HG03280 (cell line): ENCODE measurements at regions not wholly inside any gene's neighbourhood (a gene's known extent, or its start where the extent isn't known, plus 50 kb on each side); places are given as distances from the start of the nearest gene placed in this dataset.
A peak's percentile ranks its signal among the peaks of the same experiment; 100 is the strongest.
"Not testable (repeated sequence)": the region's sequence is repeated elsewhere in the genome, so short reads cannot be mapped to it uniquely, and the experiment has no call there.

Experiments
- ATAC-seq: cut with Tn5 transposase; IDR thresholded peaks from one replicate; pipeline ENCODE4 v1.9.1; 2021; ENCODE audit warnings: mild to moderate bottlenecking, moderate library complexity; ENCODE audit not compliant: unreplicated experiment

DNA sequence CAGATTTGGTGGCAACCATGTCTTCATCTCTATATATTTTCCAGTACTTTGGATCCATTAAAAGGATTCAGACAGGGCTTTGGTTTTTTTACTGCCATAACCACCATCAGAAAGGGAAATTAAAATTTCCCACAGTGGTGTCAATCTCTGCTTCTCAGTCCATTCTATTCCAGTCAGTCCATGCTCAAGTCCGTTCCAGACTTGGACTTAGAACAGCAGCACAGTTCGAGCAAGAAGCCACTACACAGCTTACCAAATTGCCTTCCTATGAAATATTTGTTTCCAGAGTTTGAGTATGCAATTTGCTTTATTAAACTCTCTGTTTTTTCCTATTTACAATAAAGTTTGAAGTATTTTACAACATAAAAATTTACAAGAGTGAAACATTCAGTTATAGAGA is 306.5 kb upstream of the GULP1 start:
- ATAC-seq, result no peak

DNA sequence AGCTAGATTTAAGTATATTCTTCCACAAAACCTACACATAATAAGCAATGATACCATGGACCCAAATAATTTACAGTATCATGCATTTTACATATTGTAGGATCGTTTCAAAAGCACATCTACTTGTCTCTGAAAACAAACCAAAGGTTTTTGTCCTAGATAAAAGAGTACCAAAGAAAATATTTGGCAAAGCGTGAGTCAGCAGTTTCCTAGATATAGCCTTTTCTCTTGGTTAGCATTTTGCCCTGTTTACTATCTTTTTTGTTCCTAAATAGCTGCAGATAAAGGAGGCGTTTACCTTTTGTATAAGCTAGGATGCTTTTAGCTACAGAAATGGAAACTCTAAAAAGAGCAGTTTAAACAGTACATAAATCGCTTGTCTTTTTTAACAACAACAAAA is 305.8 kb upstream of the GULP1 start:
- no peak for ATAC-seq

DNA sequence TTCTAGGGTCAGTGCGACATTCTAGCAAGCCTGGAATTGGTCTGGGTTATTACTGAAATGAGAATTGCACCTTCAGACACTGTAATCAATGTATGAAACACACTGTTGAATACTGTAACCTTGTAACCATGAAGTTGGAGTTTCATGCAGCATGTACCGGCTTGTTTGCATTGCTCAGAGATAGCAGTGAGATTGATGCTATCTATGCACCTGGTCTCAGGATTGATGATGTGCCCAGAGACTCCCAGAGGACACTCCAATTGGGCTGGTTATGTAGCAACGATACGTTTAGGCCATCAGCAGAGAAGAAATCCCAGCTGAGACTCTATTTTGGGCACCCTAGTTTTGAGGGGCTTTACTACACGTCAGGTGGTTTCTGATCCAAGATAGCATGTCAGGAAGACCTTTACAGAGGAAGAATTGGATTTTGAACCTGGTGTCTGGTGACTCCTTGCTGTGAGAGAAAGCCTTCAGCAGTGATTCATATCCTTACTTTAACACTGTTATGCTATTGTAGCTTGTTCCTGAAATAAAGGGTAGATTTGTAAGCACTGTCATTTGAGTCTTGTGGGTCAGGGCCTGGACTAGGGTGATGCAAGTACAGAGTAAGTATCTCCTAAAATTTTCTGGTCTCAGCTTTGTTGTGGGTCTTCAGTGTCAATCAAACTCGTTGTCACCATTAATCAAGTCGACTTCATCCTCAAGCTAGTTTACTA is 305.1 kb upstream of the GULP1 start:
- no peak for ATAC-seq

DNA sequence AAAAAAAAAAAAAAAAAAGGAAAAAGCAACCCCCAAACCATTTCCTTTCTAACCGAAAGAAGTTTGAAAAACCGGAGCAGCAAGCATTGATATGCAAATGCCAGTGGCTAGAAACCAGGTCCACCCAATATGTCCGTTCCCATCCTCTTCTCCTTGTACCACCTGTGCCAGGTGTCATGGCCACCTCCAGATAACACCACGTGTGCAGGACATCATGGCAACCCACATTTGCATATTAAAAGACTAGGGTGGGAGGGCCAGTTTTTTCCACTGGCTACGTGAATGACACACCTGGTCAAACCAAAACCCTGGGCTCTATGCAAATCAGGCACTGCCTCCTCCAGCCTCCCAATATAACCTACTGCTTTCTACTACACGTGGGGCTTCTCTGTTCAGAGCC is 303.3 kb upstream of the GULP1 start:
- ATAC-seq, result peak; percentile 34

DNA sequence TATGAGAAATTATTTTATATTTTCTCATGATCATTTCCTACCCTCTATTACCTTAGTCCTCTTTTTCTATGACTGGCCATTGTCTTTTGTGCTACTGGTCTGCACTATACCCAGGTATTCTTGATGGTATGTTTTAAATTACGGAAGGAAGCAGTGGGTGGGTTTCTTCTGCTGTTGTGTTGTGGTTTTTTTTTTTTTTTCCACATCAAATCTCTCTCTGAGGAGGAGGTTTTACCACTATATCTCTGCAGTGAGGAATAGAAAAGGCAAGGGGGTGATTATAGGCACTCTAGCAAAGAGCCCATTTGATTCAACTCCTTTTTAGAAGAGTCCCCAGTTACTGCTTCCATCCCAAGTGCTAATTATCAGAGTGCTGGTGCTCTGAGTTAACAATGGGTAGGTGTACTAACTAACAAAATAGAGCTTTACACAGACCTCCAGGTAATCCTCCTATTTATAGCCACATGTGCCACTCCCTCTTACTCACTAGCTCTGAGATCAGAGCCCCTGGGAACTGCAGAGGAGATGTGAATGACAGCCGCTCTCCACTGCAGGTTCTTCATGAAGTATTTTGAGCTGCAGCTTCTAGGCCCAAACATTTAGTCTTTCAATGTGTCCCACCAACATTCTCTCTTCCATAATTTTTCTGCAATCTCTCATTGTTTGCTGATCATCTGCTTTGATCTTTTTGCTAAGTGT is 301.6 kb upstream of the GULP1 start:
- ATAC-seq, result no peak

DNA sequence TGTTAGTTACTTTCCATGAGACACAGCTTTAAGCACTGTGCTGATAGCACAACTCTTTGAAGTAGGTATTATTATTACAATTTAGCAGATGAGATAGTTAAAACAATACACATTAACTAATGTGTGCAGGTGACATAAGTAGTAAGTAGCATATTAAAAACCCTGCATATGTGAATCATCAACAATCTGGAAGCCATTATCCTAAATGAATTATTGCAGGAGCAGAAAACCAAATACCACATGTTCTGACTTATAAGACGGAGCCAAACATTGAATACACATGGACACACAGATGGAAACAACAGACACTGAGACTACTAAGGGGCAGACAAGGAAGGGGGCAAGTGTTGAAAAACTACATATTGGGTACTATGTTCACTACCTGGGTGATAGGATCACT is 300.3 kb upstream of the GULP1 start:
- no peak for ATAC-seq

DNA sequence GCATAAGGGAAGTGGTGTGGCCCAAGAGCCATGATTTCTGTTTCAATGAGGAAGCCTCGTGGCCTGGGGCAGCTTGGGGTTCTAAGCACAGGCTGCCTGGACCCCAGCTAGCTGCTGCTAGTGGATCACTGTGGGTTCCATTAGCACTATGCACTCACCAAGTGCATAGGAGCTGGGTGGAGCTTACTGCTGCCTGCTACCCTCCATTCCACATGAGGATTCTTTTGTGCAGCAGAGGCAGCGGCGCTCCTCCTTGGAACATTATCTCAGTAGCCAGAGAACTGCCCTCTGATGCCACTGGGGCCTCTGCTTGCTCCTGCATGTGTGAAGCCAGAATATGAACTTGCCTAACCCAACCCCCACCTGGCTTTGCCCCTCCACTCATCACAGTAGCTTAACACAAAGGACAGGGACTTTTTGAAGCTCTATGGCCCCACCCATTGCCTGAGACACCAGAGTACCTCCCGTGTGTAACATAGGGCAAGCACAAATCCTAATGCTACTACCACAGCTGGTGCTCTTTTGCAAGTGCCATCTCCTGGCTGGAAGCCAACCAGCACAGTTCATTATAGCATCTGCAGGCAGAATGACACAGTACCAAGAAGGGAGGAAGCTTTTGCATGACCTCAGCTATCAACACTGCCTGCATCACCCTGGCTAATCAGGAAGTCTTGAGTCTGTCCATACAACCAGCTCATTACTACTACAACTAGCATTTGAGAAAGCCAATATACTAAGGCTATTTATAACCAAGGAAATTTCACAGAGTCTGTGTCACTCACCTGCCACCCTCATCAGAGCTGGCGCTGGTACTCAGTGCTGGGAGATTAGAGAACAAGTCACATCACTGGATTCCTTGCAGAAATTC is 297.0 kb upstream of the GULP1 start:
- no peak for ATAC-seq

DNA sequence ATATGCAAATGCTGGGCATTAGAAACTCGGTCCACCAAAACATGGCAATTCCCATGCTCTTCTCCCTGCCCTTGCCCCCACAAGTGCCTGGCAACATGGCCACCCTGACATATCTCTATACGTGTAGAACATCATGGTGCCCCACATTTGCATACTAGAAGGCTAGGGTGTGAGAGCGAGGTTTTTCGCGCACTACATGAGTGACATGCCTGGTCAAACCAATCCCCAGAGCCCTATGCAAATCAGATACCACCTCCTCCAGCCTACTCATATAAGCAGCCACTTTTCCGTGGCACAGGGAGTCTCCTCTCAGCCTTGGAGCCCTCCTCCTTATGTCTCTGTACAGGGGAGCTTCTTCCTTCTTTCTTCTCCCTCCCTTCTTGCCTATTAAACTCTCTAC is 296.1 kb upstream of the GULP1 start:
- ATAC-seq, result no peak

DNA sequence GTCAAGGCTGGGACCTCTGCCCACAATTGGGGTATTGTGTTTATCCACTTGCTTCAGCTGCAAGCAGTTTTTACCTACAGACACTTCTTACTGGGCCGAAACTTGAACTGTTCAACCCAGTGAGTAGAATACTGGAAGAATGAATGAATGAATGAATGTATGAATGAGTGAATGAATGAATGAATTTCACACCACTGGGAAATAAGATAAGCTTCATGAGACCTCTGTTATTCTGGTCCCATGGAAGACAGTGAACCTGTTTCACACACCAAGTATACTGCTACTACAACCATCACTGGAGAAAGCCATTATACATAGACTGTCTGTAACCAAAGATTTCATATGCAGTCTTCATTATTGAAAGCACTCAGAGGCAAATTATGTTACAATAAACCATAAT is 295.0 kb upstream of the GULP1 start:
- ATAC-seq, result no peak

DNA sequence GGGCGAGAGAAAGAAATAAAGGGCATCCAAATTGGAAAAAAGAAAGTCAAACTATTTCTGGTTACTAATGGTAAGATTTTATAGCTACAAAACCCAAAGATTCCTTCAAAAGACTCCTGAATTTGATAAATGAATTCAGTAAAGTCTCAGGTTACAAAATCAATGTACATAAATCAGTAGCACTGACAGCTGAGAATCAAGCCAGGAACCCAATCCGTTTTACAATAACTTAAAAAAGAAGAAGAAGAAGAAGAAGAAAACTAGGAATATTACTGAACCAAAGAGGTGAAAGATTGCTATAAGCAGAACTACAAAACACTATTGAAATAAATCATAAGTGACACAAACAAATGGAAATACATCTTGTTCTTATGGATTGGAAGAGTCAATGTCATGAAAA is 291.5 kb upstream of the GULP1 start:
- ATAC-seq, result no peak

DNA sequence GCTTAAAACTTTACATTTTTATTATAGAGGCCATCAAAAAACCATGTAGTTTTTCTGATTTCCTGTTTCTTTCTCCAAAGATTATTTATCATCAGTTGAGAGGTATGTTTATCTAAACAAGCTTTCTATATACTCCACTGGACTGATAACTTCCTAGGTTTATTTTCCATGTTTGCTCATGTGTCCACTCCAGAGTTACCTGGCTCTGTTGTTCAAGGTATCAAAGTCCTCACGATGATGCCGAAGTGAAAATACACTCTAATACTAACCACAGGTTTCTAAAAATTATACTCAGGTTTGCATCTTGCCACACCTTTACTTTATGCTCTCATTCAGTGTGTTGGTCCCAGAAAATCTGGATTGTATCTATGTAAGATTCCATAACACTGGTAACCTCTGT is 287.9 kb upstream of the GULP1 start:
- ATAC-seq, result no peak

DNA sequence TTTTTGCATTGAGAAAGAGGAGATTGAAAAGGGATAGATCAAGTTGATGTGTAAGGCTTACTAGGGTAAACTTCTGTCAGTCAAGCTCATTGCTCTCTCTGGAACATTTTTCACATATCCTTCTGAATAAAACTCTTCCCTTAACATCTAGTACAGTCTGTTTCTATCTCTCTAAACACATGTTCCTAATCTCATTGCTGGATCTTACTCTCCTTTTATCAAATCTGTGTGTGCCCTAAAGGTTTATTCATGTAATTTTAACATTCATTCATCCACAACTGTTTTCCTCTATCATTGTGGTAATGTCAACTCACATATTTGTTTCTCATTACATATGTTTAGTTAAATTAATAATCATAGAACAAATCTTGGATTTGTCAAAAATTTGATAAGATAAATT is 277.9 kb upstream of the GULP1 start:
- ATAC-seq, result no peak

DNA sequence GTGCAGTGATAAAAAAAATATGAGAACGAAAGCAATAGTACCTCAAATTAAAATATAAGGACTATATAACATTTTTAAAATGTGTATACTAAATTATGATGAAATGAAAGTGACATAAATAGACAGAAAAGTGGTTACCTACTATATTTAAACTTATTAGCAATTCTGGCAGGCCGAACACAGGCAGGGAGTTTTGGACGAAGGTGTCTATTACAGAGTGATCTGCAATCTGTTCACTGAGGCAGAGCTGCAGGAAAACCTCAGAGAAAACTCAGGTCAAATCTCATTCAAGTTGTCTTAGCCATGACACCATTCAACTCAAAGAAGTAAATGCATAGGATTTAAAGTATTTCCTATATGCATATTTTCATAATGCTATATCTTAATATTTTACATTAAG is 274.8 kb upstream of the GULP1 start:
- no peak for ATAC-seq

DNA sequence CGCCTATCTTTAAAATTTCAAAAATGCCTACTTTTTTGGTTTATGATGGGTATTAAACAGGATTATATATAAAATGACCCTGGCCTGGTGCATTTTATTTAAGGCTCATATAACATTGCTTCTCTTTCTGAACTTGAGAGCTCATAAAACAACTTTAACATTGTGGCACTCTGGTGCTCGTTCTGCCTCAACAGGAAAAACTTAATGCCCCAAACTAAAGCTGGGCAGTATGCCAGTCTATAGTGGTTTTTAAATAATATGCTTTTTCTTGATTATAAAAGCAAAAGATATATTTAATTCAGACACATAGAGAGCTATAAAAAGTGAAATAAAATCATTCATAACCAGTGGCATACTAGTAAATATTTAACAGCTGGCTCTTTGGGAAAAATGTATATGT is 269.3 kb upstream of the GULP1 start:
- no peak for ATAC-seq

DNA sequence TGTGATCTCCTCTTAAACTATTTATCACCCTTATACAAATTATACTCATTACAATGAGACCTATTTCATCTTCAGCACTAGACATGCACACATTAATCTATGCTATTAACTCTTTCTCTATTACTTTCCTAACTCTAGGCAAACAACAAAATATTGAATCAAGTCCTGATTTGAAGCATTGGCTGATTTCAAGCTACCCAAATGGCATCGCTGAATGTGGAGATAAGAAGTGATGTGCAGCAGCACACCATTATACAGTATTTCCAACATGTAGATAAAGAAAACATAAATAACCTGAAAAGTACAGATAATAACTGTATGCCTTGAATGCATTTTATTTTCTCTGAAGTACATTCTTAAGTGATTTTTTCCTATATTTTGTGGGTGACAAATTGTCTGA is 268.6 kb upstream of the GULP1 start:
- no peak for ATAC-seq

DNA sequence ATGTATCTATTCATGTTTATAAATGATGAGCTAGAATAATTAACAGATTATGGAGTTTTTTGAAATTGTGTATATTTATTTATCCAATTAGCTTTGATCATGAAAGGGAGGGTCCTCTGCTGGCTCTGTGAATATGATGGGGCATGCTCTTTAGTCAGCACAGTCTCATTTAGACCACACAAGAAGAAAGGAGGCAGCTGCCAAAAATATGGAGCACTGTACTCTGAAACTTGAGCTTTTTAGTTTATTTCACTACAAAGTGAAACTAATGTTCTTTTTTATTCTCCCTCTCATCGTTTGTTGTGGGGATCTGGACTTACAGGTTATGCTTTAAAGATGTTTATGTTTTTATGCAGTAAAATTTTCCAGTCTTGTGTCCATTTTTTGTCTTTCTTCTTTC is 266.9 kb upstream of the GULP1 start:
- ATAC-seq, result no peak

DNA sequence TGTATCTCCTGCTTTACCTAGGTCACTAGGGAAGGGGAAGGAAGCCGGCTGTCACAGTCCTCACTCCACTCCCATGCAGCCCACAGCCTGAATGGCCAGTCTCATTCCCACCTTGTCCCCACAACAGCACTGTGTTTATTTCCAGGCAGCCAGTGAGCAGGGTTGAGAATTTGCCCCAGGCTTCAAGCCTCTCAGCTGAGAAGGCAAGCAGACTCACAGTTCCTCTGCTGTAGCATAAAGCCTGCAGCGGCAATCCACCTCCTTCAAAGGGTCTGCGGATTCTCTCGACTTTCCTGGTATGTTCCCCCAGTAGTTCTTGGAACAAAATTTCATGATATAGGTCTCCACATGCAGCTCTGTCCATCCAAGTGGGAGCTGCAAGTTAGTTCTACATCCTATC is 262.9 kb upstream of the GULP1 start:
- ATAC-seq, result no peak

DNA sequence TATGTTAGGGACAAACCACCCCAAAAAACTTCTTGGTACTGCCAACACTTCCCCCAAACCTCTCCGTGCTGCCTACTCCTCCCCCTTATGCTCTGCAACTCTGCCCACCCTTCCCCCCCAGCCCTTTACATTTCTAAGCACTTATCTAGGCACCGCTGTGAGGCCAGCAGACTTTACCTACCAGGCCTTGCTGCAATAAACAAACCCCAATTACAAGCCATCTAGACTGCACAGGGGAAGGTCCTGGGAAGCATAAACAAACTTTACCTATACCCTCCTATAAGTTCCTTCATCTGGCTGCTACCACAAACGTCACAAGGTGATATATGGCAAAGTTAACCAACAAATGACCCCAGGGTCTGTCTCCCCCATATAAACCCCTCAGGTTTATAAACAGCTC is 259.4 kb upstream of the GULP1 start:
- no peak for ATAC-seq

DNA sequence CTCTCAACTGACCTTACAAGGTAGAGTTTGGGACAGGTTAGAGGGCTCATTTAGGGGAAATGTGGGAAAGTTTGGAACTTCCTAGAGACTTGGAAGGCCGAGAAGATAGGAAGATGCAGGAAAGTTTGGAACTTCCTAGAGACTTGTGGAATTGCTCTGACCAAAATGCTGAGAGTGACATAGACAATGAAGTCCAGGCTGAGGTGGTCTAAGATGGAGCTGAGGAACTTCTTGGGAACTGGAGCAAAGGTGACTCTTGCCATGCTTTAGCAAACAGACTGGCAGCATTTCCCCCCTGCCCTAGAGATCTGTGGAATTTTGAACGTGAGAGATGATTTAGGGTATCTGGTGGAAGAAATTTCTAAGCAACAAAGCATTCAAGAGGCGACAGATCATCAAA is 258.9 kb upstream of the GULP1 start:
- ATAC-seq, result no peak

DNA sequence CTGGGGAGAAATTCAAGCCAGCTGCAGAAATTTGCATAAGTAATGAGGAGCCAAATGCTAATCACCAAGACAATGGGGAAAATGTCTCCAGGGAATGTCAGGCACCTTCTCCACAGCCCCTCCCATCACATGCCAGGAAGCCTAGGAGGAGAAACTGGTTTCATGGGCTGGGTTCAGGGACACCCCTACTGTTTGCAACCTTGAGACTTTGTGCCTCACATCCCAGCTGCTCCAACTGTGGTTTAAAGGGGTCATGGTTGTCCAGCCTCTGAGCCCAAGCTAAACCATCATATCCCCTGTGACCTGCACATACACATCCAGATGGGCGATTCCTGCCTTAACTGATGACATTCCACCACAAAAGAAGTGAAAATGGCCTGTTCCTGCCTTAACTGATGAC is 258.4 kb upstream of the GULP1 start:
- not testable (repeated sequence) for ATAC-seq

DNA sequence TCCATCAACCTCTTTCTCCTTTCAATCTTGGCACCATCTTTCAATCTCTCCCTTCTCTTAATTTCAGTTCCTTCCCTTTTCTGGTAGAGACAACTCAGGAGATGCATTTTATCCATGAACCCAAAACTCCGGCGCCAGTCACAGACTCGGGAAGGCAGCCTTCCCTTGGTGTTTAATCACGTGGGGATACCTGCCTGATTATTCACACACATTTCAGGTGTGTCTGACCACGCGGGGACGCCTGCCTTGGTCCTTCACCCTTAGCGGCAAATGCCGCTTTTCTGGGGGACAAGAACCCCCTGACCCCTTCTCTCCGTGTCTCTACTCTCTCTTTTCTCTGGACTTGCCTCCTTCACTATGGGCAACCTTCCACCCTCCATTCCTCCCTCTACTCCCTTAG is 257.6 kb upstream of the GULP1 start:
- not testable (repeated sequence) for ATAC-seq

DNA sequence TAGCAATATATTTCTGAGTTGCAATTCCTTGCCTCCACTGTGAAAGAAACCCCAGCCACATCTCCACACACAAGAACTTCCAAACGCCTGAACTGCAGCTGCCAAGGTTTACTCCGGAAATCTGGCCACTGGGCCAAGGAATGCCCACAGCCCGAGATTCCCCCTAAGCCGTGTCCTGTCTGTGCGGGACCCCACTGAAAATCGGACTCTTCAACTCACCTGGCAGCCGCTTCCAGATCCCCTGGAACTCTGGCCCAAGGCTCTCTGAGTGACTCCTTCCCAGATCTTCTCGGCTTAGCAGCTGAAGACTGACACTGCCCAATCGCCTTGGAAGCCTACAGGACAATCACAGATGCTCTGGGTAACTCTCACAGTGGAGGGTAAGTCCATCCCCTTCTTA is 256.3 kb upstream of the GULP1 start:
- ATAC-seq, result not testable (repeated sequence)
